Psoas muscle (tissue), 7 donors: ENCODE measurements at regions not wholly inside any gene's neighbourhood (a gene's known extent, or its start where the extent isn't known, plus 50 kb on each side); places are given as distances from the start of the nearest gene placed in this dataset.

Experiments
- ATAC-seq, 4 donors: fragments of 200-7000 bp; cut with Tn5 transposase; one replicate each; pipeline ENCODE4 v1.9.1; 2020; ENCODE audit warnings: moderate library complexity in 3 of 4, mild to moderate bottlenecking in 2 of 4
- DNase-seq, 2 donors: peaks; one replicate each; pipeline ENCODE4 v3.0.0-alpha.2; 2020
- H3K27ac ChIP-seq: fragments of 200-600 bp; one replicate; pipeline ENCODE4 v1.8.0; 2022
- H3K27me3 ChIP-seq, 3 donors: fragments of 200-600 bp in 1 of 3; one replicate each; pipeline versions ENCODE4 v1.6.1 to v1.8.0; 2013 to 2022; ENCODE audit warnings: low read length in 2 of 3, mild to moderate bottlenecking in 2 of 3, moderate library complexity in 1 of 3; ENCODE audit not compliant: insufficient read depth in 3 of 3
- H3K36me3 ChIP-seq, 2 donors: fragments of 200-600 bp in 1 of 2; one replicate each; pipeline versions ENCODE4 v1.6.1 to v1.8.0; 2013 to 2022; ENCODE audit warnings: low read depth in 1 of 2, mild to moderate bottlenecking in 1 of 2, moderate library complexity in 1 of 2; ENCODE audit not compliant: insufficient read depth in 1 of 2
- H3K4me1 ChIP-seq: fragments of 200-600 bp; one replicate; pipeline ENCODE4 v1.8.0; 2022
- H3K4me3 ChIP-seq: fragments of 200-600 bp; one replicate; pipeline ENCODE4 v1.8.0; 2022; ENCODE audit warnings: mild to moderate bottlenecking
- H3K9me3 ChIP-seq: fragments of 200-600 bp; one replicate; pipeline ENCODE4 v1.8.0; 2022
- CTCF ChIP-seq: fragments of 200-600 bp; IDR thresholded peaks from one replicate; pipeline ENCODE4 v1.8.0; 2022; ENCODE audit warnings: antibody characterized with exemption
- WGBS, 3 donors: extraction: QIAGEN DNeasy Blood & Tissue Kit; methylation state at CpG; one replicate each; pipeline versions ENCODE4 v1.1.6 to v1.1.7; 2013; 5-methylcytosine and 5-hydroxymethylcytosine counted together
- intact Hi-C, 2 donors: fragments of 100-400 bp; cut with DNase I; formaldehyde crosslinking; loops; one replicate each; pipeline versions ENCODE4 v1.11.0 to v1.14.2; 2022
- donor health status: healthy with polysubstance abuse.
- donor health status: DM: no; HTN: no; CAD: no; lungs with moderate emphysema.
- donor health status: Bipolar disorder and iron deficiency.
- donor health status: healthy.
- donor health status: DM: yes; HTN: yes; CAD: no.
- donor health status: DM: no; HTN: no; CAD: no.
- donor health status: DM: yes; HTN: yes; CAD: no.

GRCh38 chr7:121459148-121459547 is 63.0 kb upstream of the FAM3C start:
- DNase-seq (no peak), ATAC-seq (no peak)
- no peaks in the 10 kb centered on the region for H3K36me3 ChIP-seq
- intact Hi-C loops, result no loop called here
- no peaks in the 10 kb centered on the region for H3K27me3 ChIP-seq
- 58 to 67% (median 67%) methylated on average over 2 of the region's 2 CpGs for WGBS, 3 donors
- TF ChIP-seq CTCF, result no peak
- H3K4me3 ChIP-seq, result no peak overlapping the region
- H3K27ac ChIP-seq, result no peak overlapping the region
- H3K9me3 ChIP-seq, result no peaks in the 10 kb centered on the region
- no peaks in the 10 kb centered on the region for H3K4me1 ChIP-seq

- no peaks in the 10 kb centered on the region for H3K9me3 ChIP-seq
- WGBS, 3 donors, result 89 to 91% (median 90%) methylated on average over 3 of the region's 3 CpGs
- H3K4me3 ChIP-seq, result no peak overlapping the region
- H3K27me3 ChIP-seq, result no peaks in the 10 kb centered on the region
- H3K36me3 ChIP-seq, result no peaks in the 10 kb centered on the region
- no peaks in the 10 kb centered on the region for H3K4me1 ChIP-seq
- no peak for DNase-seq
- intact Hi-C loops, result no loop called here
- ATAC-seq, result no peak
- TF ChIP-seq CTCF, result no peak
- H3K27ac ChIP-seq, result no peak overlapping the region
These were observed 60.8 kb upstream of the FAM3C start for GRCh38 chr7:121456785-121457359.

GRCh38 chr7:121456015-121456414 is 59.9 kb upstream of the FAM3C start:
- no peak overlapping the region for H3K4me3 ChIP-seq
- H3K4me1 ChIP-seq, result no peaks in the 10 kb centered on the region
- H3K27me3 ChIP-seq, result no peaks in the 10 kb centered on the region
- H3K9me3 ChIP-seq, result no peaks in the 10 kb centered on the region
- no peak for TF ChIP-seq CTCF
- H3K36me3 ChIP-seq, result no peaks in the 10 kb centered on the region
- no peak for DNase-seq
- no peak for ATAC-seq
- intact Hi-C loops, result no loop called here
- no peak overlapping the region for H3K27ac ChIP-seq
- 82 to 90% (median 90%) methylated on average over 1 of the region's 1 CpG for WGBS, 3 donors

GRCh38 chr7:121452389-121452788 is 56.3 kb upstream of the FAM3C start:
- no peak for TF ChIP-seq CTCF
- DNase-seq (no peak), ATAC-seq (no peak)
- H3K27me3 ChIP-seq, result no peaks in the 10 kb centered on the region
- no peaks in the 10 kb centered on the region for H3K9me3 ChIP-seq
- no peaks in the 10 kb centered on the region for H3K36me3 ChIP-seq
- H3K27ac ChIP-seq, result no peak overlapping the region
- no peaks in the 10 kb centered on the region for H3K4me1 ChIP-seq
- intact Hi-C loops, result no loop called here
- H3K4me3 ChIP-seq, result no peak overlapping the region

GRCh38 chr7:121451367-121452094 is 55.4 kb upstream of the FAM3C start:
- no peaks in the 10 kb centered on the region for H3K9me3 ChIP-seq
- DNase-seq (no peak), ATAC-seq (no peak)
- WGBS, 3 donors, result 87 to 95% (median 91%) methylated on average over 5 of the region's 5 CpGs
- H3K27me3 ChIP-seq, result no peaks in the 10 kb centered on the region
- no peak overlapping the region for H3K27ac ChIP-seq
- no peak for TF ChIP-seq CTCF
- intact Hi-C loops, result no loop called here
- H3K4me3 ChIP-seq, result no peak overlapping the region
- no peaks in the 10 kb centered on the region for H3K4me1 ChIP-seq
- no peaks in the 10 kb centered on the region for H3K36me3 ChIP-seq
